ENCODE measurements at regions not wholly inside any gene's neighbourhood (a gene's known extent, or its start where the extent isn't known, plus 50 kb on each side); places are given as distances from the start of the nearest gene placed in this dataset.

GRCh38 chr1:230519246-230519645, 93.1 kb upstream of the PGBD5 start:
- DNase-seq (ENCODE audit: low spot score) = no peak

GRCh38 chr1:230518511-230518910, 92.4 kb upstream of the PGBD5 start:
- intact Hi-C loops (cut with DNase I) = no loop called here
- DNase-seq (ENCODE audit: low spot score) = no peak

More at GRCh38 chr1:230519246-230519645, 93.1 kb upstream of the PGBD5 start:
- intact Hi-C loops (cut with DNase I) = no loop called here

- no peak for DNase-seq (ENCODE audit: low spot score)
- intact Hi-C loops (cut with DNase I) = no loop called here
These were observed 91.7 kb upstream of the PGBD5 start for GRCh38 chr1:230517786-230518185.

GRCh38 chr1:230517326-230517725, 91.2 kb upstream of the PGBD5 start:
- no peak for DNase-seq (ENCODE audit: low spot score)
- intact Hi-C loops (cut with DNase I) = no loop called here

- intact Hi-C loops (cut with DNase I) = no loop called here
These were observed 90.8 kb upstream of the PGBD5 start for GRCh38 chr1:230516889-230517288.

GRCh38 chr1:230515451-230516145, 89.5 kb upstream of the PGBD5 start:
- no peak for DNase-seq (ENCODE audit: low spot score)
- intact Hi-C loops (cut with DNase I) = no loop called here

More at GRCh38 chr1:230516889-230517288, 90.8 kb upstream of the PGBD5 start:
- DNase-seq (ENCODE audit: low spot score) = no peak

GRCh38 chr1:230510496-230510895, 84.4 kb upstream of the PGBD5 start:
- no peak for DNase-seq (ENCODE audit: low spot score)
- intact Hi-C loops (cut with DNase I) = no loop called here

GRCh38 chr1:230509281-230509977, 83.3 kb upstream of the PGBD5 start:
- DNase-seq (ENCODE audit: low spot score) = peak; percentile 85
- intact Hi-C loops (cut with DNase I) = no loop called here

GRCh38 chr1:230507666-230508402, 81.7 kb upstream of the PGBD5 start:
- no peak for DNase-seq (ENCODE audit: low spot score)
- intact Hi-C loops (cut with DNase I) = no loop called here

GRCh38 chr1:230507236-230507635, 81.1 kb upstream of the PGBD5 start:
- DNase-seq (ENCODE audit: low spot score) = no peak
- intact Hi-C loops (cut with DNase I) = no loop called here

- intact Hi-C loops (cut with DNase I) = no loop called here
- DNase-seq (ENCODE audit: low spot score) = no peak
These were observed 80.3 kb upstream of the PGBD5 start for GRCh38 chr1:230506451-230506850.

- DNase-seq (ENCODE audit: low spot score) = no peak
- intact Hi-C loops (cut with DNase I) = no loop called here
These were observed 78.2 kb upstream of the PGBD5 start for GRCh38 chr1:230504310-230504709.

- DNase-seq (ENCODE audit: low spot score) = no peak
- intact Hi-C loops (cut with DNase I) = no loop called here
These were observed 77.6 kb upstream of the PGBD5 start for GRCh38 chr1:230503726-230504125.

GRCh38 chr1:230502996-230503395, 76.9 kb upstream of the PGBD5 start:
- DNase-seq (ENCODE audit: low spot score) = no peak
- intact Hi-C loops (cut with DNase I) = no loop called here

- intact Hi-C loops (cut with DNase I) = no loop called here
- DNase-seq (ENCODE audit: low spot score) = no peak
These were observed 76.2 kb upstream of the PGBD5 start for GRCh38 chr1:230502306-230502705.

GRCh38 chr1:230501849-230502248, 75.7 kb upstream of the PGBD5 start:
- intact Hi-C loops (cut with DNase I) = no loop called here
- no peak for DNase-seq (ENCODE audit: low spot score)

- intact Hi-C loops (cut with DNase I) = no loop called here
These were observed 75.1 kb upstream of the PGBD5 start for GRCh38 chr1:230501242-230501641.

GRCh38 chr1:230500063-230500462, 73.9 kb upstream of the PGBD5 start:
- DNase-seq (ENCODE audit: low spot score) = no peak
- intact Hi-C loops (cut with DNase I) = no loop called here

More at GRCh38 chr1:230501242-230501641, 75.1 kb upstream of the PGBD5 start:
- no peak for DNase-seq (ENCODE audit: low spot score)

- DNase-seq (ENCODE audit: low spot score) = no peak
- intact Hi-C loops (cut with DNase I) = no loop called here
These were observed 73.4 kb upstream of the PGBD5 start for GRCh38 chr1:230499496-230499895.

GRCh38 chr1:230498704-230499103, 72.6 kb upstream of the PGBD5 start:
- DNase-seq (ENCODE audit: low spot score) = no peak
- intact Hi-C loops (cut with DNase I) = no loop called here
